ENCODE measurements at regions not wholly inside any gene's neighbourhood (a gene's known extent, or its start where the extent isn't known, plus 50 kb on each side); places are given as distances from the start of the nearest gene placed in this dataset.

GRCh38 chr13:109684824-109685202 is 101.6 kb downstream of the IRS2 start:
- TF ChIP-seq, protein P1, sequence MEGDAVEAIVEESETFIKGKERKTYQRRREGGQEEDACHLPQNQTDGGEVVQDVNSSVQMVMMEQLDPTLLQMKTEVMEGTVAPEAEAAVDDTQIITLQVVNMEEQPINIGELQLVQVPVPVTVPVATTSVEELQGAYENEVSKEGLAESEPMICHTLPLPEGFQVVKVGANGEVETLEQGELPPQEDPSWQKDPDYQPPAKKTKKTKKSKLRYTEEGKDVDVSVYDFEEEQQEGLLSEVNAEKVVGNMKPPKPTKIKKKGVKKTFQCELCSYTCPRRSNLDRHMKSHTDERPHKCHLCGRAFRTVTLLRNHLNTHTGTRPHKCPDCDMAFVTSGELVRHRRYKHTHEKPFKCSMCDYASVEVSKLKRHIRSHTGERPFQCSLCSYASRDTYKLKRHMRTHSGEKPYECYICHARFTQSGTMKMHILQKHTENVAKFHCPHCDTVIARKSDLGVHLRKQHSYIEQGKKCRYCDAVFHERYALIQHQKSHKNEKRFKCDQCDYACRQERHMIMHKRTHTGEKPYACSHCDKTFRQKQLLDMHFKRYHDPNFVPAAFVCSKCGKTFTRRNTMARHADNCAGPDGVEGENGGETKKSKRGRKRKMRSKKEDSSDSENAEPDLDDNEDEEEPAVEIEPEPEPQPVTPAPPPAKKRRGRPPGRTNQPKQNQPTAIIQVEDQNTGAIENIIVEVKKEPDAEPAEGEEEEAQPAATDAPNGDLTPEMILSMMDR (optimal IDR thresholded peaks at IDR 0.05 in 1 of 3, IDR thresholded peaks at IDR 0.05 in 1 of 3, conservative IDR thresholded peaks at IDR 0.05 in 1 of 3; ENCODE audit: extremely low read depth in 1 of 3, insufficient read depth in 2 of 3, low read length in 3 of 3) = no peak
- TF ChIP-seq EZH2 (IDR thresholded peaks at IDR 0.05; ENCODE audit: low read length) = no peak
